ENCODE measurements at regions not wholly inside any gene's neighbourhood (a gene's known extent, or its start where the extent isn't known, plus 50 kb on each side); places are given as distances from the start of the nearest gene placed in this dataset.
"Not testable (repeated sequence)": the region's sequence is repeated elsewhere in the genome, so short reads cannot be mapped to it uniquely, and the experiment has no call there.

DNA sequence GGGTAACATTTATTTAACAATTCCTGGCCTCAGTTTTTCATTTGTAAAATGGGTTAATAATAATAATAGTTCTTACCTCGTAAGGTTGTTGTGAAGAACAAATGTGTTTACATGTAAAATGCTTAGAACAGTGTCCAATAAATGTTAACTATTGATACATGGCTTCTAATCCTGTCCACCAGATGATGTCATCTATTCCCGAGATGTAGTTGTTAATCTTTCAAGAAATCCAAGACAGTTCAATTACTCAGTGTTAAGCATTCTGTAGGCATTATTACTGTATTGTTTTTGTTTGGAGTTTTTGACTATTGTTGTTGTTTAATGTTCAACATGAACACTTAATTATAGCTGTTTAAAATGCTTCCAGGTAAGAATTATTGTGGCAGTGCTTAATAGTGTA, 131.0 kb upstream of the FNDC3A start:
- no peak for DNase-seq (ENCODE audit: low spot score)

DNA sequence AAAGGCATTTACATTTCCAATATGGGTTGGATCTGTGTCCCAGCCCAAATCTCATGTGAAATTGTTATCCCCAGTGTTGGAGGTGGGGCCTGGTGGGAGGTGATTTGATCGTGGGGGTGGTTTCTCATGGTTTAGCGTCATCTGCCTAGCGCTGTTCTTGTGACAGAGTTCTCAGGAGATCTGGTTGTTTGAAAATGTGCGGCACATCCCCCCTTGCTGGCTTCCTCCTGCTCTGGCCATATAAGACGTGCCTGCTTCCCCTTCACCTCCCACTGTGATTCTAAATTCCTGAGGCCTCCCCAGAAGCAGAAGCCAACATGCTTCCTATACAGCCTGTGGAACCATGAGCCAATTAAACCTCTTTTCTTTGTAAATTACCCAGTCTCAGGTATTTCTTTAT, 126.2 kb upstream of the FNDC3A start:
- DNase-seq (ENCODE audit: low spot score): no peak

DNA sequence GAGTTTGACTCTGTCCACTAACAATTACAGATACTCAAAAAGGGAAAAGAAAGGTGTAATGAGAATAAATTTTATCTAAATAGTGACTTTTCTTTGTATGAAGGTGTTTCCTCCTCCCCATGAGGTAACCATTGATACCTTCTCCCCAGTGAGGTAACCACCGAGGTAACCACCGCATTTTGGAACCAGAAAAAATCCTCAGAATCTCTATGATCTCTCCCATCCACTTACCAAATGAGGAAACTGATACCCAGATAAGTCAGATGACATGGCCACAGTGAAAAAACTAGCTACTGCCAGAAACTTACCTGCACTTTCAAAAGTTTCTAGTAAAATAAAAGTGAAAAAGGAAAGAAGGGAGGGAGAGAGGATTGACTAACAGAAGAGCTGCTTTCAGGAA, 124.0 kb upstream of the FNDC3A start:
- no peak for DNase-seq (ENCODE audit: low spot score)

DNA sequence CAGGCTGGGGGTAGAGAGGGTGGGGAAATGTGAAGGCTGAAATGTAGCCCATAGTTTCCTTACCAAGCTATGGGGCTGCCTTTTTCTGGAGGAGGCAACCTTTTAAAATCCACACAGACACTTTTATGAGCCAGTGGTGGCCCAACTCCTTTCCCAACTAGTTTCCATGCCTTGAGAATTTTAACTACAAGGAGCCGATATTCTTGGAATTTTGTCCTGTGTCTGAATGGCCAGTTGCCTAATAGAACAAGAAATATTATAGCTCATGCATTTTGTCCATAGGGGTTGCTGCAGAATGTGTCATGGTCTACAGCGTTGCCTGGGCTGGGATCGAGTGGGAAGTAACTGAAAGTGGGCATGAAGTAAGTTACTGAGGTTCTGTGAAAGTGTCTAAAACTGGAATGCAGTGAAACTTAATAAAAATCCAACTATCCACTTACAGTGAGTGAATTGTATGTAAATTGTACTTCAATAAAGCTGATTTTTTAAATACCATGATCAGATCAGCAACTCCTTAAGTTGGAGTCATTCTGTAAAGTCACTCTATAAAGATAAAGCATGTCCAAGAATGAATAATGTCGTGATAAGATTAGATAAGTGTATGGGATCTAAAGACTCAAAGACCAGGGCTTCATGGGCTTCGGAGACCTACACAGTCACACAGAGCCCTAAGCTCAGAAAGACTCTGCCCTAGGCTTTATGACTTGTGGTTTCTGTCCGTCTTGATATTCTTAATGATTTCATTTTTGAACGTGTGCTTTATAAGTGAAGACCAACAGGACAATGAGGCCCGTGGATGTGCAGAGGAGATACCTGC, 122.6 kb upstream of the FNDC3A start:
- DNase-seq (ENCODE audit: low spot score): no peak

DNA sequence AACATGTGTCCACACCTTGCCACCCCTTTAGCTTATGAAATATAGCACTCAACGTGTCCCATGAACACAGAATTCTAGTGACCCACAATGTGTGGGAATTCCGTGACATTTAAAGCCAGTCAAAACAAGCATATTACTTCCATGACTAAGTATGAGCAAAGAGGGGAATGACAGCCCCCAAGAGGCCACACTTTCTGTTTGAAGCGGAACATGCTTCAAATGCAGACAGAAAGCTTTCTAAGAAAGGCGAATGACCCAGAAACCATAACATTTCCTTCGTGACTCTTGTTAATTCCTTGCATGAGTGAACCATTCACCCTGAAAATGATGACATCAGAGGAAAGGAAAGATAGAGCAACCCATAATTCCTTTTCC, 122.0 kb upstream of the FNDC3A start:
- DNase-seq (ENCODE audit: low spot score): no peak

GRCh38 chr13:48857576-48857975, 118.1 kb upstream of the FNDC3A start:
- no peak for DNase-seq (ENCODE audit: low spot score)

DNA sequence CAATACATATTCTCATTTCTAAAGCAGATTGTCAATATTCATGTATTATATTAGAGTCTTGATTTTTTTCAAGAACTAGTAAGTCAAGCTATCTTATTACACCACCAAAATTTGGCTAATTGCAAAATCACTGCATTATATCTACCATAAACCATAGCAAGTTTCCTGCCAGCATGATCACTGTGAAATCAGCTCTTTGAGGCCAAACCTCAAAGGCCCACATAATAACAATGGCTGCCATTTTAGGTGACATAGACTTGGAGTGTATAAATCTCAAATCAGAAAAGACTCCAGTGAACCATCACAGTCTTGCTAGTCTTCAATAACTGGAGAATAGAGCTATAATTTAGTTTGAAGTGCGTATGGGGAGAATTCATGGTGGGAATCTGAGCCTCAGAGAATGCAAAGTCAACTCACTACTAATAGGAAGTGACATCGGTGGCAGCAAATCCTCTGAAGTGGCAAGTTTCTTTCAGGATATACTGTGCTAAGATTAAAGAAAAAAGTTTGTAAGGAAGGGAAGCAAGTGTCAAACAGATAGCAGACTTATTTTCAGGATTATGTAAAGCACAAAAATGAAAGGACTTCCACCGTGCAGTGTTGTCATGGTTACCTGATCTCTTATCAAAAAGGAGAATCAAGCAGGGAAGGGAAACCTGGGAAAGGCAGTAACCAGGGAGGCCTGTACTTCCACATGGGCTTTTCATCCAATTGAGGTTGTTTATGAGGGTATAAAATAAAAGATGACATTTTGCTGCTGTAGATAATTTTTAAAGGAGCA, 117.4 kb upstream of the FNDC3A start:
- no peak for DNase-seq (ENCODE audit: low spot score)

GRCh38 chr13:48859272-48860105, 116.2 kb upstream of the FNDC3A start:
- DNase-seq (ENCODE audit: low spot score): no peak

- DNase-seq (ENCODE audit: low spot score): no peak
Measured at GRCh38 chr13:48860364-48860763, 115.3 kb upstream of the FNDC3A start.

DNA sequence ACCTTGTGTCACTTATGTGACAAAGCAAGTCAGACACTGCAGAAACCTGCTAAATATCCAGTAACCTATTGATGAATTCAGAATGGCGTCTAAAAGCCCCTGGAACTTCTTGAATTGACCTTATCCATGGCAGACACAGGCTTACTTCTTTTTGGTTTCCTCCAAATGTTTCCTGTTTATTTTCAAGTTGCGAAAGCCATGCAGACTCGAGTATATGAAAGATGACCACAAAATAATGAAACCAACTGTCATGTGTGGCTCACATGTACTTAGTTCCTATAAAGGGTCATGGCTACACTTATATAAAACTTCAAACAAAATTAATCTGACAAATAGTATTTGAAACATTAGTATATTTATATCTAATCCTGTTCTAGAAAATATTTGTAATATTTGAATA, 113.1 kb upstream of the FNDC3A start:
- no peak for DNase-seq (ENCODE audit: low spot score)

DNA sequence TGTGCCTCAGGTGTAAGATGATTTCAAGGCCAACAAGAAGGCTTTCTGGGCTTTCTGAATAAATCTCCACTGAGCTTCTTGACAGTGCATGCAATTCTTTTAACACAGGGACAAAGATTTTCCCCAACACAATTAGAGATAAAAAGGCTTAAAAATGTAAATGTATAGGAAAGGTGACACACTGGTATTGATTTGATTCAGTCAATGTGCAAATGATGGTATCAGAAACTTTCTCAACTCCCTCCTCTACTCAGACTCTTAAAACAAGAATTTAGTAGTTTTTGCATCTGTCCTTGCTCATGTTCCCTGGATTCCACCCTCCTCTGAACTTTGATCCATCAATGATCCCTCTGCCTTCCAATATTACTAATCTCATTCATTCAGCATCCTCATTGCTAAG, 111.6 kb upstream of the FNDC3A start:
- no peak for DNase-seq (ENCODE audit: low spot score)

DNA sequence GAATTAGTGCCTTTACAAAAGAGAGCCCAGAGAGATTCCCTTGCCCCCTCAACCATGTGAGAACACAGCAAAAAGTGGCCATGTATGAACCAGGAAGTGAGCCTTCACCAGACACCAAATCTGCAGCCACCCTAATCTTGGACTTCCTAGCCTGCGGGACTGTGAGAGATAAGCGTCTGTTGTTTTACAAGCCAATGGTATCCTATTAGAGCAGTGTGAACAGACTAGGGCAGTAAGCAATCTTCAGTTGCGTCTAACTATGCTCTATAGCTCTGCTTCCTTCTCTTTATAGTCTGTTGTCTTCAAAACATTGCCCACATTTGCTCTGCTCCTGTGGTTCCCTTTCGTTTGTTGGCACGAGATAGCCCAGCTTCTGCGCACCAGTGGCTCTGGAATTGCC, 109.5 kb upstream of the FNDC3A start:
- DNase-seq (ENCODE audit: low spot score): no peak

GRCh38 chr13:48873081-48873480, 102.6 kb upstream of the FNDC3A start:
- no peak for DNase-seq (ENCODE audit: low spot score)

GRCh38 chr13:48873587-48873986, 102.1 kb upstream of the FNDC3A start:
- DNase-seq (ENCODE audit: low spot score): peak; percentile 16

GRCh38 chr13:48874165-48874564, 101.5 kb upstream of the FNDC3A start:
- no peak for DNase-seq (ENCODE audit: low spot score)

DNA sequence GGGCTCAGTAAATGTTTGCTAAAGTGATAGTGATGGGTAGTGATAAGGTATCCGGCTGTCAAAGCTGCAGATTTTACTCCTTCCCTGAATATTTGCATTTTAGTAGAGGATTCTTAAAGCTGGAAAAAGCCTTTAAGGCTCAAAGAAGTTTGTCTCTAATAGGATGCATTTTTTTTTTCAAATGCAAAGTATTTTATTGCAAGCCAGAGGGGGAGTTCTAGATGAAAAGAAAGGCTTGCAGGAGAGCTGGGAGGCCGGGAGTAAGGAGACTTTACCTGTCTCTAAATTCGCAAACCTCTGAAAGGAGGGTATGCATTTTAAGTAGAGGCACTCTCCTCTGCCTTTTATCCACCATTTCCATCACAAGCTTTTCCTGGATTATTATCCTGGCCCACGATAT, 100.7 kb upstream of the FNDC3A start:
- no peak for DNase-seq (ENCODE audit: low spot score)

DNA sequence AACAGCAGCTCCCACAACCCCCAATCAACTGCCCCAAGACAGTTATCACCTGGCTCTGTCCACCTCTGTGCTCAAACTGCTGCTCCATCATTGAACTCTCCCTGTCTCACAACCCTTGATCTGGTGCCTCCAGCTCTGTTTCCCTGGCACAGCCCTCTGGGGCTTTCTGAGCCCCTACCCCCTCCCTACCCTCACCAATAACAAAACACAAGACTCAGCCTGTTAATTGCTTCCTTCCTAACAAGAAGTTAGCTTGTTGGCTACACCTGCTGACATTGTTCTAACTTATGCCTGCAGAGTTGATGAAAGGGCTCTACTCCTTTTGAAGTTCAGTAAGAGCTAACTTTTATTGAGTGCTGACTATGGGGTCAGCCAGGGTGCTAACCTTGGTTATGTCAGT, 99.4 kb upstream of the FNDC3A start:
- no peak for DNase-seq (ENCODE audit: low spot score)

DNA sequence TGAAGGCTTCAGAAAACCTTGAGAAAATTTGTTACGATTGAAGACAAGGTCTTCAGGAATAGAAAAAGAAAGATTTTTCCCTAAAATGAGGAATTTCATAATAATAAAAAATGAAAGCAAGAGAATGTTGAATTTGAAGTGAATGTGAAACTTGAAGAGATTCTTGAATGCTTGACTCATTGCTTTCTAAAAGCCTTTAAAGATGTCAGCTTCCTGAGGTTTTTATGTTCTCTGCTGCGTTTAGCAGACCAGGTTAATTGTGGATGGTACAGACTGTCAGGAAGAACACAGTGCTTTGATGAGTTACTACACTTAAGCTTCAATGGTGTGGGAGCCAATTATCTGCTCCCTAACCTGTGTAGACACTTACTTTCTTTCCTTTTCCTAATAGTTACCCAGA, 96.3 kb upstream of the FNDC3A start:
- DNase-seq (ENCODE audit: low spot score): no peak

GRCh38 chr13:48879854-48880253, 95.9 kb upstream of the FNDC3A start:
- DNase-seq (ENCODE audit: low spot score): no peak

DNA sequence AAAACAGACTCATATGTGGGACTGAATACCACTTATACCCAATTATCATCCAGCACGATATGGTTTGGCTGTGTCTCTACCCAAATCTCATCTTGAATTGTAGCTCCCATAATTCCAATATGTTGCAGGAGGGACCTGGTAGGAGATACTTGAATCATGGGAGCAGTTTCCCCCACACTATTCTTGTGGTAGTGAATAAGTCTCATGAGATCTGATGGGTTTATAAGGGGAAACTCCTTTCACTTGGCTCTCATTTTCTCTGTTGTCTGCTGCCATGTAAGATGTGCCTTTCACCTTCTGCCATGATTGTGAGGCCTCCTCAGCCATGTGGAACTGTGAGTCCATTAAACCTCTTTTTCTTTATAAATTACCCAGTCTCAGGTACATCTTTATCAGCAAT, 91.9 kb upstream of the FNDC3A start:
- DNase-seq (ENCODE audit: low spot score): not testable (repeated sequence)

DNA sequence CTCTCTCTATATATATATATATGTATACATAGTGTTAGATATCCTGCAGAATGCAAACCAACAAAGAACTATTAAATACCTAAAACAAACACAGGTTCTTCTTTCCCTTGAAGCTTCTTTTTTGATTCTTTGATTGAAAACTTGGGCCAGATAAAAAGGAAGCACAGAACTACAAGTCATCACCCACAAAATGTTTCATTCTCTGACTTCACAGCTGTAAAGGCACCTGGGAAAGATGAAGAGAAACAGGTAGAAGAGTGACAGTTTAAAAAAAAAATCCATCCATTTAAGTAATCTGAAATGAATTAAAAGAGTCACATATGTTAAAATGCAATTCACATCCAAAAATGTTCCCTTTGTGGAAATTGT, 90.7 kb upstream of the FNDC3A start:
- no peak for DNase-seq (ENCODE audit: low spot score)

- DNase-seq (ENCODE audit: low spot score): no peak
Measured at GRCh38 chr13:48888613-48889012, 87.1 kb upstream of the FNDC3A start.

- DNase-seq (ENCODE audit: low spot score): no peak
Measured at GRCh38 chr13:48890391-48890790, 85.3 kb upstream of the FNDC3A start.

Measured in RKO (cell line).